NCI-H748 (cell line): ENCODE measurements at regions not wholly inside any gene's neighbourhood (a gene's known extent, or its start where the extent isn't known, plus 50 kb on each side); places are given as distances from the start of the nearest gene placed in this dataset.
"Not testable (repeated sequence)": the region's sequence is repeated elsewhere in the genome, so short reads cannot be mapped to it uniquely, and the experiment has no call there.

Source experiments
- DNase-seq: peaks from one replicate; lab custom pipeline; 2025; ENCODE audit not compliant: unreplicated experiment; lab: John Stamatoyannopoulos, UW

DNA sequence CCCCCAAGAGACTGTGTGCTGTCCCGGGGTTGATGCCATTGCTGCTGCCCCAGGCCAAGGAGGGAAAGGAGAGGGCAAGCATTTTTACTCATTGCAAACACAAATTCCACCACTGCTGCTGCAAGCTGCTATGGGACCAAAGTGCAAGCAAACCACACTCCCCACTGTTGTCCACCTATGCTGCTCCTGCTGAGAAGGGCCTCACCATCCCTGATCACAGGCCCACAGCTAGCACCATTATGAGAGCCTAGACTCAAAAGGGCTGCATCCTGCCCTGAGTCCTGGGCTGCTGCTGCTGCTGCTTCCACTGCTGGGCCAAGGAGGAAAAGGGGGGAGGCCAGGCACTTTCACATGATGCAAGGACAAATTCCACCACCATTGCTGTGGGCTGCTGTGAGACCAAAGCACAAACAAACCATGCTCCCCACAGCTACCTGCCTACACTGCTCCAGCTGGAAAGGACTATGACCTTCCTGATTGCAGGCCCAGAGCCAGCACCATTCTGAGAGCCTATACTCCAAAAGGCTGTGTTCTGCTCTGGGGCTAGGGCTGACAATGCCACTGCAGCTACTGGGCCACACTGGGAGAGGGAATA, 218.2 kb upstream of the ZCCHC13 start:
- DNase-seq, result no peak

DNA sequence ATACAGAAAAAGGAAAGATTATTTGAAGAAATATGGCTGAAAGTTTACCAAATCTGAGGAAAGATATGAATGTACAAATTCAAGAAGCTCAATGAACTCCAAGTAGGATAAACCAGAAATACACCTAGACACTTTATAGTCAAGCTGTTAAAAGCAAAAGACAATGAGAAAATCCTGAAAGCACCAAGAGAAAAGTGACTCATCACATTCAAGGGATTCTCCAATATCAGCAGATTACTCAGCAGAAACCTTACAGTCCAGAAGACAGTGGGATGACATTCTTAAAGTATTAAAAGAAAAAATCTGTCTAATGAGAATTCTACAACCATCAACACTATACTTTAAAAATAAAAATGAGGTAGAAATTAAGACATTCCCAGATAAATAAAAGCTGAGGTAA, 223.8 kb upstream of the ZCCHC13 start:
- DNase-seq, result no peak

DNA sequence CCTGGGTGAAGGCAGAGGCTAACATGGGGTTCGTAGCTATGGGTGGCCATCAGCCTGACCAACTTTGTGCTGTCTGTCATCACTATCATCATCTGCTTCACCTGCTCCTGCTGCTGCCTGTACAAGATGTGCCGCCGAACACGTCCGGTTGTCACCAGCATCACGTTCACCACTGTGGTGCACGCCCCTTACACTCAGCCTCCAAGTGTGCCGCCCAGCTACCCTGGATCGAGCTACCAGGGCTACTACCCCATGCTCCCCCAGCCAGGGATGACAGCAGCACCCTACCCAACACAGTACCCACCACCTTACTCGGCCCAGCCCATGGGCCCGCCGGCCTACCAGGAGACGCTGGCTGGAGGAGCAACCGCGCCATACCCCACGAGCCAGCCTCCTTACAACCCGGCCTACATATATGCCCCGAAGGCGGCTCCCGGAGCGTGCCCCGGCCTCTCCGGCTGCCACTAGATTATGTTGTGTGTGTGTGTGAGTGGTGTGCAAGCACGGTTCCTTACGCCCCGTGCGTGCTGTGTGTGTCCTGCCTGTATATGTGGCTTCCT, 213.4 kb upstream of the XIST start:
- no peak for DNase-seq

DNA sequence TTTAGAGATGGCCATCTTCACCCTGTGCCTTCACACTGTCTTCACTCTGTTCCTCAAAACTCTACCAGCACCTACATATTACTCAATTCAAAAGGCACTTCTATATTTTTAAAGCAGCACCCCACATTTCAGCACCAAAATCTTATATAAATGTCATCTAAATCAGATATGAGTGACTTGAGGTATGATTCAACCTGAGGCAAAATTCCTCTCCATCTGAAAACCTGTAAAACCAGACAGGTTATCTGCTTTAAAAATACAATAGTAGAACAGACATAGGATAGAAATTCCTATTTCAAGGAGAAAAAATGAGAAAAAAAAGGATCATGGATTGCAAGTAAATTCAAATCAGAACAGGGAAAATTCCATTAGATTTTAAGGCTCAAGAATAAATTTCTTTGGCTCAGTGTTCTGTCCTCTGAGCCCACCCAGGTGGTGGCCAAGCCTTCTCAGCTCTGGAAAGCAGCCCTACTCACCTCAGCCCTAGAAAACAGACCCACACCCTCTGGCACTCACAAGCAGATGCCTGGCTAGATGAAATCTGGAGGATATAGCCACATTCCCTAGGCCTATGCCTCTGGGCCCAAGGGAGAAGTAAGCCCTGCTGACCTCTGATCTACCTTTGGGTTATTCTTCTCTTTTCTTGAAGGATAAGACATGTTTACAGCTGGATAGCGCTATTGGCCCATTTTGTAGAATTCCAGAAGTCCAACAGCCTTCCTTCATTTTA, 211.1 kb upstream of the XIST start:
- no peak for DNase-seq

DNA sequence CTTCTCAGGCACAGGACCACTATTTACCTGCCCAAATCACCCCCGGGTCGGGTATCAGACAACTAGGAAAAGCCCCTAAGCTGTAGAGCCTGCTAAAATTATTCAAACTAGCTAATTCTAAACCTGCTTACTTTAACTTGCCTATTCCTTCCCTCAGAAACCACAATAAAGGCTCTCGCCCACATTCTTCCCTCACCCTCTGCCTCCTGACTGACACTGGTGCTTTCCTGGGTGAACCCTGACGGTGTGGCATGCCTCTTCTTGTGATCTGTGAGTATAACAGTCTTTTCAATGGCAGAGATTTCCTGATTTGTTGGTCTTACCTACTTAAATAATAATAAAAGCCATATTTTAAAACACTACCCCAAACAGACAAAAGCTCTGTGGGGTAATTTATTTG, 209.4 kb upstream of the XIST start:
- no peak for DNase-seq

DNA sequence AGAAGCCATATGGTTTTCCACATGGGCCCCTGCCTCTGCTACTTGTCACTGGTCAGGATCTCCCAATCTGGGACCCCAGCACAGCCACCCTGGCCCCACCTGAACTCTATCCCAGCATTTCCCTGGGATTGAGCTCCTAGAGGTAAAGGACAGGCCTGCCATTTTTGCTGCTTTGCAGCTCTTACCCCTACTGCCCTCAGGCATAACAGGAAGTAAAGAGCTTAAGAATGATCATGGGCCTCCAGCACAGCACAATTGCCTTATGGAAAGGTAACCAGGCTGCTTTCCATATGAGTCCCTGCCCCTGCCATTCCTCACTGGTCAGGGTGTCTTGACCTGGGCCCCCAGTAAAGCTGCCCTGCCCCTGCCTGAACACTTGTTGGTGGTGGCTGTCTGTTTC, 196.6 kb upstream of the XIST start:
- no peak for DNase-seq

DNA sequence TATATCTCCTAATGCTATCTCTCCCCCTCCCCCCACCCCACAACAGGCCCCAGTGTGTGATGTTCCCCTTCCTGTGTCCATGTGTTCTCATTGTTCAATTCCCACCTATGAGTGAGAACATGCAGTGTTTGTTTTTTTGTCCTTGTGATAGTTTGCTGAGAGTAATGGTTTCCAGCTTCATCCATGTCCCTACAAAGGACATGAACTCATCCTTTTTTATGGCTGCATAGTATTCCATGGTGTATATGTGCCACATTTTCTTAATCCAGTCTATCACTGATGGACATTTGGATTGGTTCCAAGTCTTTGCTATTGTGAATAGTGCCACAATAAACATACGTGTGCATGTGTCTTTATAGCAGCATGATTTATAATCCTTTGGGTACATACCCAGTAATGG, 181.6 kb upstream of the XIST start:
- not testable (repeated sequence) for DNase-seq

DNA sequence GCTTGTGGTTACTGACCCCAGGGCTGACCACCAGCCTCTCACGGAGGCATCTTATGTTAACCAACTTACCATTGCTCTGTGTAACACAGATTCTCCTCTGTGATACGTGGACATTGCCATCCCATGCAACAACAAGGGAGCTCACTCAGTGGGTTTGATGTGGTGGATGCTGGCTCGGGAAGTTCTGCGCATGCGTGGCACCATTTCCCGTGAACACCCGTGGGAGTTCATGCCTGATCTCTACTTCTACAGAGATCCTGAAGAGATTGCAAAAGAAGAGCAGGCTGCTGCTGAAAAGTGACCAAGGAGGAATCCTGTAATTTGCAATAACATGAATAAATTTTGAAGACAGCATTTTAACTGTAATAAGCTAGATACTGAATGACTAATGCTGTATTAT, 179.0 kb upstream of the XIST start:
- DNase-seq, result not testable (repeated sequence)

DNA sequence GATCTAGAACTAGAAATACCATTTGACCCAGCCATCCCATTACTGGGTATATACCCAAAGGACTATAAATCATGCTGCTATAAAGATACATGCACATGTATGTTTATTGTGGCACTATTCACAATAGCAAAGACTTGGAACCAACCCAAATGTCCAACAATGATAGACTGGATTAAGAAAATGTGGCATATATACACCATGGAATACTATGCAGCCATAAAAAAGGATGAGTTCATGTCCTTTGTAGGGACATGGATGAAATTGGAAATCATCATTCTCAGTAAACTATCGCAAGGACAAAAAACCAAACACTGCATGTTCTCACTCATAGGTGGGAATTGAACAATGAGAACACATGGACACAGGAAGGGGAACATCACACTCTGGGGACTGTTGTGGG, 178.3 kb upstream of the XIST start:
- DNase-seq, result not testable (repeated sequence)

DNA sequence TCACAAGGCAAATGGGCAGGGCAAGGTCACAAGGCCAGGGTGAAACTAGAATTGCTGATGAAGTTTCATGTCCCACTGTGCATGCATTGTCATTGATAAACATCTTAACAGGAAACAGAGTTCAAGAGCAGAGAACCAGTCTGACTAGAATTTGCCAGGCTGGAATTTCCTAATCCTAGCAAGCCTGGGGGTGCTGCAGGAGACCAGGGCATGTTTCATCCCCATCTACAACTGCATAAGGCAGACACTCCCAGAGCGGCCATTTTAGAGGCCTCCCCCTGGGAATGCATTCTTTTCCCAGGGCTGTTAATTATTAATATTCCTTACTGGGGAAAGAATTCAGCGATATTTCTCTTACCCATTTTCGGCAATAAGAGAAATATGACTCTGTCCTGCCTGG, 172.6 kb upstream of the XIST start:
- not testable (repeated sequence) for DNase-seq

DNA sequence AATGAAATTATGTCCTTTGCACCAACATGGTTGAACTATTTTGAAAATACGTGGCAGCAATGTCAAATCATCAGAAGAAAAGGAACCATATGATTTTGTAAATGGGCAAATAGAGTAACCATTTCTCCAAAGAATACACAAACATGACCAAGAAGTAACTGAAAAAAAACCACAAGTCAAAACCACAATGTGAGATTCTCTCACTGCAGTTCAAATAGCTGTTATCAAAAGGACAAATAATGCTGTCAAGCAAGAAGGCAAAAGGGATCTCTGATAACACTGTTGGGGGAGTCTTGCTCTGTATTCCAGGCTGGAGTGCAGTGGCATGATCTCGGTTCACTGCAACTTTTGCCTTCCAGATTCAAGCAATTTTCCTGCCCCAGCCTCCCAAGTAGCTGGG, 170.7 kb upstream of the XIST start:
- DNase-seq, result no peak

DNA sequence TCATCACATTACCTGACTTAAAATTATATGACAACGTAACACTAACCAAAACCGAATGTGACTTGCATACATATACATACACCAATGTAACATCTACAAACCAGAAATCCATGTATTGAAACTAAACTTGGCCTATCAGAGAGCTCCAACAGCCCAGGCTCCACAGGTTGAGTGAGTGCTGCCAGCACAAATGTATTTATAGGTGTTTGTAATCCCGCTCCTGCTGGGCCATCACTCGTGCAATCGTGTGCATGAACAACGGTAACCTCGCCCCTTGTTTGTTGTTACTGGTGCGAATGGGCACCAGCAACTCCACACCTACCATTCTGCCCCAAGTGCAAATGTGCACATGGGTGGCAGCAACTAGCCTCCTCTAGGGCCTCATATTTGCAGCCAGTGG, 165.7 kb upstream of the XIST start:
- no peak for DNase-seq

DNA sequence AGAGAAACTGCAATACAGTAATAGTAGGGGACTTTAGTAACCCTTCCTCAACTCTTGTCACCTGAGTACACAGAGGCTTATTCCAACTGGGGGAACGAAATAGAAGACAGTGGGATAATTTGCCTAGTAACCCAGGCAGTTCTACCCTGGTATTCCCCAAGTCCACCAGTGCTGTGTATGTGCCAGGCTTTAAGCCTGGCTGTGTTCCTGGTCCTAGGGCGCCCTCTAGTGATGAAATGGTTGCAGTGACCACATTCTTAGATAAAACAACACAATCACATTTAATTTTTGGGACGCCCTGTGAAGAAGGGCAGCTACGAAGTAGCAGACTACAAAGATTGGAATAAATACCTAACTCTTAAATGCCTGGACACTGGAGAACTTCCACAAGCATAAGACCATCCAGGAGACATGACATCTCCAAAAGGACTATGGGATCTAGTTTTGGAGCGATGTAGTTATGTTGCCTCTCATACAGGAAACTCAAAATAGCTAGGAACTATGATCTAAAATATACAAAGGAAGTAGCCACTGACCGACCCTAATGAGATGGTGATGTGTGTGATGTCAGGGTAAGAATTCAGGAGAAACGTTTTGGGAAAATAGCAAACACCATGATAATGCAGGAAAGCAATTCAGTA, 163.0 kb upstream of the XIST start:
- peak; percentile 68 for DNase-seq

DNA sequence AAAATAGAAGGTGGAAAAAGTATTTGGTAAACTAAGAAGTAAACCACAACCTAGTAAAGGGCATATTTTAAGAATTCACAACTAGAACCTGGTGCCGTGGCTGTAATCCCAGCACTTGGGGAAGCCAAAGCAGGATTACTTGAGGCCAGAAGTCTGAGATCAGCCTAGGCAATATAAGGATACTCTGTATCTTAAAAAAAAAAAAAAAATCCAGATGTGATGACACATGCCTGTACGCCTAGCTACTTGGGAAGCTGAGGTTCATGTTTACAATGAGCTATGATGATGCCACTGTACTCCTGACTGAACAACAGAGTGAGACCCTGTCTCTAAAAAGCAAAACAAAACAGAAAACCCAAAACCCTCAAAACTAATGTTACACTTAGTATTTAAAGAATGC, 156.5 kb upstream of the XIST start:
- no peak for DNase-seq

DNA sequence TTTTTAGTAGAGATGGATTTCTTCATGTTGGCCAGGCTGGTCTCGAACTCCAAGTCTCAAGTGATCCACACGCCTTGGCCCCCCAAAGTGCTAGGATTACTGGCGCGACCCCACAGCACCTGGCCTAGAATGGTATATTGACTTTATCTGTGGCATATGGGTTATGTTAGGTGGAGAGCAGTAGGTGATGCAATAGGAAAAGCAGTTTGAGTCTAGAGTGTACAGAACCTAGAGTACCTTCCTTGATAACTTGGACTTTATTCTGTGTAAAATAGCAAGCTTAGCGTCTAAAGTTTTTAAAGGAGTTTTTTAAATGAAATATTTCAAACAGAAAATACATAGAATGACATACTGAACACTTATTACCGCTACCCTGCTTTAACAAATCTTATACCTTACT, 139.5 kb upstream of the XIST start:
- no peak for DNase-seq

DNA sequence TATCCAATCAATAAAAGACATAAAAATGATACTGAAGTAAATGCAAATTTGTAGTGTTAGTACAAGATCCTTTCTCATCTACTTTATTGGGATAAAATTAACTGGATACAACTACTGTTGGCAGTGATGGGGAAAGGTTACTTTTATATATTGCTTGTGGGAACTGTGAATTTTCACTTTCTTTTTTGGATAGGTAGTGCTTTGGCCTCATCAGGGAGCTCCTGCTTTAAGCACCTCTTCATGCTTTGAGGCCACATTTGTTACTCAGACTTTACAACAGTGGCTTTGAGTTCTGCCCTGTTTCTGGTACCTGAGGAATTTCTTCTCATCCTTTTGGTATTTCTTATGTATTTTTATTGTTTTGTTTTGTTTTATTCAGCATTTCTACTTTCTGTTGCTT, 134.7 kb upstream of the XIST start:
- no peak for DNase-seq

DNA sequence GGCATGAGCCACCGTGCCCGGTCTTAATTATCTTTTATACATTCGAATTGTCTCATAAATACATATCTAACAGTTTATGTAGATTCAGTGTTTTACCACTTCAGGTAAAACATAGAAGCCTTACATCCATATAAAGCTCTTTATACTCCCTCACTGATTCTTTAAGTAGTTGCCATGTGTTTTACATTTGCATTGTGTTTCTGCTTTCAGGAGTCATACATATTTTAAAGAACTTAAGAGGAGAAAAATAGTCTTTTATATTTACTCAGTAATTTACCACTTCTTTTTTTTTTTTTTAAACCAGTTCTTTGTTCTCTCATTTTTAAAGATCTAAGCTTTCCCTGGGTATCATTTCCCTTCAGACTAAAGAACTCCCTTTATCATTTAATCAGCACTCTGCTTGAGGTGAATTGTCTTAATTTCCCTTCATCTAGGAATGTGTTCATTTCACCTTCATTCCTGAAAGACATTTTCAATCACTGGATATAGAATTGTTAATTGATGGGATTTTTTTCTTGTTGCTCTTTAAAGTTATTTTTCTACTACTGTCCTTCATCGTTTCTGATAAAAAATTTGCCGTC, 127.1 kb upstream of the XIST start:
- no peak for DNase-seq

DNA sequence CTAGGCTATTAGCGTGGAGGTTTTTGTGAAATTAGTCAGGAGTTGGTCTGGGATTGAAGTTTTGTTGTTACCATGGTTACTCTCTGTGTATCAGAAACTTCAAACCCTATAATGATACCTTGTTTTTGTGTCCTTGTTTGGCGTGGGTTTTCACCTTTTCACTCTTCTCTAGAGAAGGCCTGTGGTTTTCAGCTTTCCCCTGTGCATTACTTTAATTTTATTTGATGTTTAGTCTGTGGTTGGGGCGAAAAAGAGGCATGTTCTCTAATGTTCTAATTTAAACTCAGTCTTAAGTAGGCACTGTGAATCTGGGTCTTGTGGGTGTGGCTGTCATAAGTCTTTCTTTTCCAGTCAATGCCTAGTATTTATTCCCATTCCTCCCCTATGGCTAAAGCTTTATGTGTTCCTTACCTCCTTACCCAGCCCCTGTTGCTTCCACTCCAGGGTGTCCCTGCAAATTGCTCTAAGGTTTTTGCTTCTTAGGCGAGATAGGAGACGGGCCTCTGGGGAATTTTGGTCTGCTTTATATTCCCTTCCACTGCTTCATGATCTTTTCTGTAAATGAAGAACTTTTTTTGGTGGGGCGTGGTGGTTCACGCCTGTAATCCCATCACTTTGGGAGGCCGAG, 125.1 kb upstream of the XIST start:
- DNase-seq, result no peak

DNA sequence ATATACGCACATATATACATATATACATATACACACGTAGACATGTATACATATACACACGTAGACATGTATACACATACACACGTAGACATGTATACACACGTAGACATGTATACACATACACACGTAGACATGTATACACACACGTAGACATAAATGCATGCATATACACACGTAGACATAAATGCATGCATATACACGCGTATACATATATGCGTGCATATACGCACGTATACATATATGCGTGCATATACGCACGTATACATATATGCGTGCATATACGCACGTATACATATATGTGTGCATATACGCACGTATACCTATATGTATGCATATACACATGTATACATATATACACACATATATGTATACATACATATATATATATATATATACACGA, 114.9 kb upstream of the XIST start:
- DNase-seq, result not testable (repeated sequence)

DNA sequence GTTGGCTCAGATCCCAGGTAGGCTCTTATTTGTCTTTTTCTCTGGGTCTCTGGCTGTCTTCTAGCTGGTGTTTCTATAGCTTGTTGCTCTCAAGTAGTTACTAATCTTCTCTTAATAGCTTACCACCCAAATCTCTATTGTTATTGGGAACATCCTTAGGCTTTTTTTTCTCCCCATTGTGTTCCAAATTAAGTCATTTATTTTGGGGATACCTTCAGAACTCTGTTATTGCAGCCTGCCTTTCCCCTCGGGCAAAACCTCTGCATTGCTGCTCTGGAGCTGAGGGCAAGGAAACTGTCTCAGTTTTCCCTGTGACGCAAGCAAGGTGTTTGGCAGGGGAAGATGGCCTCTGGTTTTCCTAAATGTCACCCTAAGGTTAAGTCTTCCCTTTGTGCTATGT, 113.3 kb upstream of the XIST start:
- DNase-seq, result no peak

DNA sequence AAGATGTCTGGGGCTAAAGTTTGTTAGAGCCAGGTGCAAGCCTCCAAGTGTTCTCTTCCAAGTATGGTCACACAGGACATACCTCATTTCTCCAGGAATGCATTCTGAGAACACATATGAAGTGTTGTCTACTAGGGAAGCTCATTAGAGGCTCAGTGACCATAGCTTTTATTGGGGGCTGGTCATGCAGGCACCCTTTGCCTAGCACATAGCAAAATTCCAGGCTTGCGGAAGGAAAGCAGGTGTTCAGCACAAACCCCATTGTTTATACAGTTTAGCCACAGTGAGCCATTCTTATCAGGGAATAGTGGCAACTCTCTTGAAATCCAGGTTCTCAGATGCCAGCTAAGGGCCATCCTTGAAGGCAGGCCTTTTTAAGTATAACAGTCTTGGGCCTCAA, 112.1 kb upstream of the XIST start:
- no peak for DNase-seq
